ENCODE measurements at regions not wholly inside any gene's neighbourhood (a gene's known extent, or its start where the extent isn't known, plus 50 kb on each side); places are given as distances from the start of the nearest gene placed in this dataset.
"Not testable (repeated sequence)": the region's sequence is repeated elsewhere in the genome, so short reads cannot be mapped to it uniquely, and the experiment has no call there.

- peak in 1 of 2 donors; percentile 29 for DNase-seq
Measured at GRCh38 chr4:26048378-26048882, 134.4 kb downstream of the SMIM20 start.

GRCh38 chr4:26048950-26049349, 134.9 kb downstream of the SMIM20 start:
- no peak for DNase-seq

- DNase-seq = no peak
Measured at GRCh38 chr4:26049447-26049846, 135.4 kb downstream of the SMIM20 start.

GRCh38 chr4:26050212-26050643, 136.2 kb downstream of the SMIM20 start:
- DNase-seq = peak; percentile 85 to 87

- no peak for DNase-seq
Measured at GRCh38 chr4:26050671-26051070, 136.7 kb downstream of the SMIM20 start.

GRCh38 chr4:26051240-26051639, 137.2 kb downstream of the SMIM20 start:
- DNase-seq = no peak

GRCh38 chr4:26052663-26053541, 138.9 kb downstream of the SMIM20 start:
- DNase-seq = peak; percentile 31 to 50

GRCh38 chr4:26053761-26054160, 139.7 kb downstream of the SMIM20 start:
- DNase-seq = peak; percentile 44 to 67

GRCh38 chr4:26055855-26056254, 141.8 kb downstream of the SMIM20 start:
- DNase-seq = no peak

GRCh38 chr4:26056406-26056805, 142.4 kb downstream of the SMIM20 start:
- DNase-seq = peak in 1 of 2 donors; percentile 47

GRCh38 chr4:26057839-26058238, 143.8 kb downstream of the SMIM20 start:
- peak; percentile 36 to 37 for DNase-seq

GRCh38 chr4:26058537-26058936, 144.5 kb downstream of the SMIM20 start:
- DNase-seq = no peak

GRCh38 chr4:26059391-26060154, 145.6 kb downstream of the SMIM20 start:
- DNase-seq = no peak

- no peak for DNase-seq
Measured at GRCh38 chr4:26060286-26060685, 146.3 kb downstream of the SMIM20 start.

- DNase-seq = peak; percentile 69 to 73
Measured at GRCh38 chr4:26061248-26061986, 147.4 kb downstream of the SMIM20 start.

- no peak for DNase-seq
Measured at GRCh38 chr4:26062215-26062614, 148.2 kb downstream of the SMIM20 start.

GRCh38 chr4:26064009-26064408, 150.0 kb downstream of the SMIM20 start:
- DNase-seq = not testable (repeated sequence)

- DNase-seq = no peak
Measured at GRCh38 chr4:26065833-26066232, 151.8 kb downstream of the SMIM20 start.

- DNase-seq = no peak
Measured at GRCh38 chr4:26067035-26067434, 153.0 kb downstream of the SMIM20 start.

GRCh38 chr4:26069218-26069617, 155.2 kb downstream of the SMIM20 start:
- DNase-seq = no peak

- peak; percentile 47 to 48 for DNase-seq
Measured at GRCh38 chr4:26071688-26072087, 157.7 kb downstream of the SMIM20 start.

GRCh38 chr4:26073886-26074560, 160.0 kb downstream of the SMIM20 start:
- peak; percentile 67 to 69 for DNase-seq
